HepG2 (cell line): ENCODE measurements at regions not wholly inside any gene's neighbourhood (a gene's known extent, or its start where the extent isn't known, plus 50 kb on each side); places are given as distances from the start of the nearest gene placed in this dataset.

Source experiments
- ATAC-seq: fragments of 200-7000 bp; cut with Tn5 transposase; 3 replicates; pipeline ENCODE4 v1.9.1; 2020; ENCODE audit warnings: mild to moderate bottlenecking, moderate library complexity
- BruUV-seq: library from RNA; stranded (reverse); fragments of 400-500 nt; replicated peaks from 2 replicates; lab custom pipeline; 2021; lab: Mats Ljungman, UMichigan
- CTCF ChIA-PET: fragments of 300-600 bp; formaldehyde crosslinking; extraction: SDS; loops from one replicate; lab custom pipeline; 2021; ENCODE audit warnings: low total read pairs, inconsistent platforms, low intra/inter-chr PET ratio; lab: Yijun Ruan, JAX
- POLR2A ChIA-PET: fragments of 350-600 bp; sonication (Branson Sonifier 250); formaldehyde crosslinking; loops from one replicate; lab custom pipeline; 2020; ENCODE audit warnings: antibody characterized with exemption, inconsistent platforms; lab: Yijun Ruan, JAX
- DNase-seq: peaks from one replicate; pipeline ENCODE4 v3.0.0-alpha.2; 2015; ENCODE audit warnings: low spot score
- FAIRE-seq: peaks from 3 replicates; lab custom pipeline; 2011; peaks lifted over from hg19 to GRCh38; lab: Jason Lieb, UNC
- H2AFZ ChIP-seq: one replicate; pipeline ENCODE4 v1.6.1; 2011; ENCODE audit warnings: low read length, inconsistent platforms
- H3K27ac ChIP-seq: fragments of 300-600 bp; 3 replicates; pipeline ENCODE4 v1.8.0; 2011; ENCODE audit warnings: mixed run types, mild to moderate bottlenecking, mixed read lengths, low read length, inconsistent platforms; ENCODE audit not compliant: insufficient read depth; ENCODE audit errors: extremely low read length
- H3K27me3 ChIP-seq, 2 experiments: fragments of 200-600 bp in 1 of 2; 2 replicates in 1 of 2; 3 replicates in 1 of 2; pipeline versions ENCODE4 v1.6.0 to v1.8.0; 2011; ENCODE audit warnings: low read length in 2 of 2, mild to moderate bottlenecking in 2 of 2, moderate library complexity in 2 of 2, inconsistent platforms in 1 of 2; ENCODE audit not compliant: insufficient read depth in 2 of 2, control insufficient read depth in 1 of 2
- H3K36me3 ChIP-seq, 2 experiments: fragments of 200-600 bp in 1 of 2; replicated peaks in 1 of 2; 2 replicates in 1 of 2; 3 replicates in 1 of 2; pipeline versions ENCODE4 v1.5.1 to v1.8.0; 2011; ENCODE audit warnings: low read length in 2 of 2, inconsistent platforms in 1 of 2; ENCODE audit not compliant: insufficient read depth in 2 of 2, control insufficient read depth in 1 of 2
- H3K4me1 ChIP-seq: 2 replicates; pipeline ENCODE4 v1.5.1; 2012; ENCODE audit warnings: low read length, inconsistent platforms; ENCODE audit not compliant: insufficient read depth
- H3K4me2 ChIP-seq: 2 replicates; pipeline ENCODE4 v1.6.0; 2011; ENCODE audit warnings: low read depth, low read length, inconsistent platforms
- H3K4me3 ChIP-seq, 3 experiments: fragments of 200-600 bp in 1 of 3; sonication (generic), shearing (Covaris generic) in 1 of 3; replicated peaks in 1 of 3; 2 replicates each; pipeline ENCODE4 v1.5.1; 2011 to 2016; ENCODE audit warnings: low read length in 3 of 3, inconsistent platforms in 2 of 3, low read depth in 2 of 3, mild to moderate bottlenecking in 2 of 3, control low read depth in 1 of 3, mixed read lengths in 1 of 3; ENCODE audit not compliant: insufficient read depth in 1 of 3
- H3K79me2 ChIP-seq: one replicate; pipeline ENCODE4 v1.6.1; 2011; ENCODE audit warnings: low read length, inconsistent platforms; ENCODE audit not compliant: insufficient read depth
- H3K9ac ChIP-seq: 2 replicates; pipeline ENCODE4 v1.6.0; 2011; ENCODE audit warnings: mild to moderate bottlenecking, low read depth, low read length, inconsistent platforms; ENCODE audit not compliant: insufficient read depth
- H3K9me3 ChIP-seq: 2 replicates; pipeline ENCODE4 v1.5.1; 2012; ENCODE audit warnings: mild to moderate bottlenecking, low read length
- H4K20me1 ChIP-seq: 2 replicates; pipeline ENCODE4 v1.6.0; 2011; ENCODE audit warnings: inconsistent platforms, mild to moderate bottlenecking, low read length, moderate library complexity; ENCODE audit not compliant: insufficient read depth
- NFKB2 ChIP-seq: sonication (generic); formaldehyde crosslinking; IDR thresholded peaks from 2 replicates; pipeline ENCODE4 v1.4.0; 2020; ENCODE audit warnings: missing genetic modification reagents, borderline replicate concordance
- ZFP1 ChIP-seq: IDR thresholded peaks from 2 replicates; pipeline ENCODE4 v1.6.1; 2016
- WGBS: methylation state at CpG from one replicate; pipeline ENCODE4 v1.1.6; 2017; ENCODE audit warnings: low lambda C conversion rate; 5-methylcytosine and 5-hydroxymethylcytosine counted together
- in situ Hi-C: cut with HindIII; loops from 2 replicates; pipeline ENCODE4 v1.10.0; 2017; ENCODE audit warnings: low pct_unique_long_range_greater_than_20kb; ENCODE audit not compliant: extremely low pct_ligation_motif_present
- intact Hi-C: fragments of 100-400 bp; cut with micrococcal nuclease; formaldehyde crosslinking; loops from one replicate; pipeline ENCODE4 v1.10.0; 2022; ENCODE audit not compliant: unreplicated experiment
- TF ChIP-seq, protein P1 (sequence below): sonication (generic); formaldehyde crosslinking; IDR thresholded peaks from 2 replicates; pipeline ENCODE4 v1.4.0; 2020; ENCODE audit warnings: missing genetic modification reagents, mild to moderate bottlenecking, borderline replicate concordance
- TF ChIP-seq, protein P2 (sequence below): sonication (generic); formaldehyde crosslinking; IDR thresholded peaks from 2 replicates; pipeline ENCODE4 v1.8.0; 2022; ENCODE audit warnings: missing genetic modification reagents, mild to moderate bottlenecking, moderate library complexity, borderline replicate concordance
- TF ChIP-seq, protein P3 (sequence below): IDR thresholded peaks from 2 replicates; pipeline ENCODE4 v1.6.1; 2016

DNA sequence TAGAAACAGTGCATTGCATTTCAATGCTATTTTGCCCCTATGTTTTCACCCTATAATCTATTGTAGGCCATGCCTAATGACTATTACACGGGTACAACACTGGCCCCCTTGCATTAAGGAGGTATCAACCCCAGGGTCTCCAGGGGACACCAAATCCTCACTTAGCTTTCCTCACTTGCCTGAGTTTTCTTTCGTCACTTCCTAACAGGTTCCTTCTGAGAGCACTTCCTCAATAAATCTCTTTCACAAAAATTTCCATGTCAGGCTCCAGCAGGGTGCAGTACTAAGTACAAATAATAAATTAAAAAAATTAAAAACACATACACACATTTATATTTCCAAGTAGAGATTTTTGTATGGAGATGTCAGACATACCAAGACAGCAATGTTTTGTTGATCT is 165.0 kb downstream of the RBM46 start:
- TF ChIP-seq, protein P1, sequence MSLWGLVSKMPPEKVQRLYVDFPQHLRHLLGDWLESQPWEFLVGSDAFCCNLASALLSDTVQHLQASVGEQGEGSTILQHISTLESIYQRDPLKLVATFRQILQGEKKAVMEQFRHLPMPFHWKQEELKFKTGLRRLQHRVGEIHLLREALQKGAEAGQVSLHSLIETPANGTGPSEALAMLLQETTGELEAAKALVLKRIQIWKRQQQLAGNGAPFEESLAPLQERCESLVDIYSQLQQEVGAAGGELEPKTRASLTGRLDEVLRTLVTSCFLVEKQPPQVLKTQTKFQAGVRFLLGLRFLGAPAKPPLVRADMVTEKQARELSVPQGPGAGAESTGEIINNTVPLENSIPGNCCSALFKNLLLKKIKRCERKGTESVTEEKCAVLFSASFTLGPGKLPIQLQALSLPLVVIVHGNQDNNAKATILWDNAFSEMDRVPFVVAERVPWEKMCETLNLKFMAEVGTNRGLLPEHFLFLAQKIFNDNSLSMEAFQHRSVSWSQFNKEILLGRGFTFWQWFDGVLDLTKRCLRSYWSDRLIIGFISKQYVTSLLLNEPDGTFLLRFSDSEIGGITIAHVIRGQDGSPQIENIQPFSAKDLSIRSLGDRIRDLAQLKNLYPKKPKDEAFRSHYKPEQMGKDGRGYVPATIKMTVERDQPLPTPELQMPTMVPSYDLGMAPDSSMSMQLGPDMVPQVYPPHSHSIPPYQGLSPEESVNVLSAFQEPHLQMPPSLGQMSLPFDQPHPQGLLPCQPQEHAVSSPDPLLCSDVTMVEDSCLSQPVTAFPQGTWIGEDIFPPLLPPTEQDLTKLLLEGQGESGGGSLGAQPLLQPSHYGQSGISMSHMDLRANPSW (CRISPR knock-in tag), result no peak
- TF ChIP-seq, protein P2, sequence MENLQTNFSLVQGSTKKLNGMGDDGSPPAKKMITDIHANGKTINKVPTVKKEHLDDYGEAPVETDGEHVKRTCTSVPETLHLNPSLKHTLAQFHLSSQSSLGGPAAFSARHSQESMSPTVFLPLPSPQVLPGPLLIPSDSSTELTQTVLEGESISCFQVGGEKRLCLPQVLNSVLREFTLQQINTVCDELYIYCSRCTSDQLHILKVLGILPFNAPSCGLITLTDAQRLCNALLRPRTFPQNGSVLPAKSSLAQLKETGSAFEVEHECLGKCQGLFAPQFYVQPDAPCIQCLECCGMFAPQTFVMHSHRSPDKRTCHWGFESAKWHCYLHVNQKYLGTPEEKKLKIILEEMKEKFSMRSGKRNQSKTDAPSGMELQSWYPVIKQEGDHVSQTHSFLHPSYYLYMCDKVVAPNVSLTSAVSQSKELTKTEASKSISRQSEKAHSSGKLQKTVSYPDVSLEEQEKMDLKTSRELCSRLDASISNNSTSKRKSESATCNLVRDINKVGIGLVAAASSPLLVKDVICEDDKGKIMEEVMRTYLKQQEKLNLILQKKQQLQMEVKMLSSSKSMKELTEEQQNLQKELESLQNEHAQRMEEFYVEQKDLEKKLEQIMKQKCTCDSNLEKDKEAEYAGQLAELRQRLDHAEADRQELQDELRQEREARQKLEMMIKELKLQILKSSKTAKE, result no peak
- TF ChIP-seq NFKB2 (CRISPR knock-in tag), result no peak
- no peak for TF ChIP-seq ZFP1 (CRISPR knock-in tag)
- TF ChIP-seq, protein P3, sequence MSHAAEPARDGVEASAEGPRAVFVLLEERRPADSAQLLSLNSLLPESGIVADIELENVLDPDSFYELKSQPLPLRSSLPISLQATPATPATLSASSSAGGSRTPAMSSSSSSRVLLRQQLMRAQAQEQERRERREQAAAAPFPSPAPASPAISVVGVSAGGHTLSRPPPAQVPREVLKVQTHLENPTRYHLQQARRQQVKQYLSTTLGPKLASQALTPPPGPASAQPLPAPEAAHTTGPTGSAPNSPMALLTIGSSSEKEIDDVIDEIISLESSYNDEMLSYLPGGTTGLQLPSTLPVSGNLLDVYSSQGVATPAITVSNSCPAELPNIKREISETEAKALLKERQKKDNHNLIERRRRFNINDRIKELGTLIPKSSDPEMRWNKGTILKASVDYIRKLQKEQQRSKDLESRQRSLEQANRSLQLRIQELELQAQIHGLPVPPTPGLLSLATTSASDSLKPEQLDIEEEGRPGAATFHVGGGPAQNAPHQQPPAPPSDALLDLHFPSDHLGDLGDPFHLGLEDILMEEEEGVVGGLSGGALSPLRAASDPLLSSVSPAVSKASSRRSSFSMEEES, result no peak
- Histone ChIP-seq H4K20me1 (no peaks in the 10 kb centered on the region), H3K27me3 (no peaks in the 10 kb centered on the region), H3K4me3 (no peak overlapping the region), H3K9ac (no peak overlapping the region), H3K79me2 (no peaks in the 10 kb centered on the region), H3K4me2 (no peak overlapping the region), H2AFZ (no peak overlapping the region), H3K27ac (no peak overlapping the region), H3K9me3 (no peaks in the 10 kb centered on the region), H3K4me1 (no peaks in the 10 kb centered on the region), H3K36me3 (no peaks in the 10 kb centered on the region)
- no peak for ATAC-seq
- in situ Hi-C loops (loop anchor here (25.0 kb wide), 1 partner anchor 309 kb away; no protein-coding TSS in a partner anchor), intact Hi-C loops (no loop called here)
- FAIRE-seq, result no peak
- POLR2A ChIA-PET, result no interaction called here
- 2% methylated on average over 2 of the region's 2 CpGs for WGBS
- DNase-seq, result no peak
- CTCF ChIA-PET, result no interaction called here
- BruUV-seq, result no TSS peak
